ENCODE measurements at regions not wholly inside any gene's neighbourhood (a gene's known extent, or its start where the extent isn't known, plus 50 kb on each side); places are given as distances from the start of the nearest gene placed in this dataset.

DNA sequence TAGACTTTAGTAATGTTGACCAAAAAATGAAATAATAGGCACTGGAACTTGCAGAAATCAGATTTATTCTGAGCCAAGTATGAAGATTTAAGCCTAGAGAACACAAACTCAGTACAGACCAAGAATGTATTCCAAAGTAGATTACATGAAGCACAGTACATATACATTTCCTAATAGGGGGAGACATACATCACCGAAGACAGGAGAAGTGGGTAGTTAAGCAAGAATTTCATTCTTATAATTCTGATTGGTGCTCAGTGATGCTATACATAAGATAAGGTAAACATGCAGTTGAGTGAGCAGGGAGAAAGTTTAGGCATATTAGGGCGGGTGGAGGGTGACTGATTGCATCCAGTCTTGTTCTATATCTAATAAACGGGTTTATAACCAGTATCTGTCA lies 2218.8 kb downstream of the PCDH9 start:
- TF ChIP-seq GATA3 (IDR thresholded peaks at IDR 0.05; ENCODE audit: low read depth, low read length) (no peak), GATA2 (IDR thresholded peaks at IDR 0.05; ENCODE audit: low read depth, low read length) (no peak)
